Liver (tissue), 8 donors: ENCODE measurements at regions not wholly inside any gene's neighbourhood (a gene's known extent, or its start where the extent isn't known, plus 50 kb on each side); places are given as distances from the start of the nearest gene placed in this dataset.

Experiments used
- DNase-seq: peaks from one replicate; pipeline ENCODE4 v3.0.0-alpha.2; 2017; ENCODE audit warnings: low spot score
- H3K27ac ChIP-seq, 2 donors: one replicate each; pipeline ENCODE4 v1.7.0; 2013; ENCODE audit warnings: inconsistent platforms in 2 of 2, low read length in 2 of 2, control low read depth in 1 of 2, low read depth in 1 of 2, mild to moderate bottlenecking in 1 of 2
- H3K27me3 ChIP-seq, 4 donors: one replicate each; pipeline versions ENCODE4 v1.6.1 to v1.7.0; 2013; ENCODE audit warnings: low read length in 3 of 4, inconsistent platforms in 1 of 4, mild to moderate bottlenecking in 1 of 4, moderate library complexity in 1 of 4; ENCODE audit not compliant: control insufficient read depth in 4 of 4, insufficient read depth in 4 of 4
- H3K36me3 ChIP-seq, 4 donors: one replicate each; pipeline versions ENCODE4 v1.6.1 to v1.7.0; 2013; ENCODE audit warnings: low read length in 3 of 4, mild to moderate bottlenecking in 3 of 4, low read depth in 1 of 4, moderate library complexity in 1 of 4; ENCODE audit not compliant: control insufficient read depth in 4 of 4, insufficient read depth in 3 of 4
- H3K4me1 ChIP-seq, 4 donors: one replicate each; pipeline versions ENCODE4 v1.6.1 to v1.7.0; 2013; ENCODE audit warnings: low read length in 3 of 4, mild to moderate bottlenecking in 3 of 4, moderate library complexity in 1 of 4; ENCODE audit not compliant: control insufficient read depth in 4 of 4, insufficient read depth in 4 of 4
- H3K4me3 ChIP-seq, 3 donors: one replicate each; pipeline versions ENCODE4 v1.6.1 to v1.7.0; 2013; ENCODE audit warnings: low read length in 3 of 3, control low read depth in 1 of 3, low read depth in 1 of 3, mild to moderate bottlenecking in 1 of 3
- H3K9ac ChIP-seq, 2 donors: one replicate each; pipeline ENCODE4 v1.7.0; 2013; ENCODE audit warnings: low read length in 2 of 2, mild to moderate bottlenecking in 2 of 2, moderate library complexity in 2 of 2, control low read depth in 1 of 2, low read depth in 1 of 2
- H3K9me3 ChIP-seq, 4 donors: one replicate each; pipeline versions ENCODE4 v1.6.1 to v1.7.0; 2013; ENCODE audit warnings: low read length in 3 of 4; ENCODE audit not compliant: control insufficient read depth in 4 of 4
- EGR1 ChIP-seq, 2 donors: IDR thresholded peaks; 2 replicates each; pipeline ENCODE4 v1.6.1; 2016 to 2018; ENCODE audit warnings: antibody characterized with exemption in 2 of 2, low read depth in 2 of 2
- FOXA1 ChIP-seq: IDR thresholded peaks from 2 replicates; pipeline ENCODE4 v1.6.1; 2016; ENCODE audit warnings: antibody characterized with exemption
- FOXA2 ChIP-seq: IDR thresholded peaks from 2 replicates; pipeline ENCODE4 v1.6.1; 2016; ENCODE audit warnings: antibody characterized with exemption
- GABPA ChIP-seq, 2 donors: IDR thresholded peaks in 1 of 2; conservative IDR thresholded peaks in 1 of 2; 2 replicates each; pipeline ENCODE4 v1.6.1; 2016; ENCODE audit warnings: antibody characterized with exemption in 2 of 2, mild to moderate bottlenecking in 1 of 2, moderate library complexity in 1 of 2
- HNF4A ChIP-seq, 2 donors: conservative IDR thresholded peaks; 2 replicates each; pipeline ENCODE4 v1.6.1; 2016; ENCODE audit warnings: antibody characterized with exemption in 2 of 2, mild to moderate bottlenecking in 2 of 2
- HNF4G ChIP-seq: IDR thresholded peaks from 2 replicates; pipeline ENCODE4 v1.6.1; 2016; ENCODE audit warnings: antibody characterized with exemption
- JUND ChIP-seq, 2 donors: IDR thresholded peaks; 2 replicates each; pipeline ENCODE4 v1.6.1; 2016; ENCODE audit warnings: antibody characterized with exemption in 2 of 2
- NR2F2 ChIP-seq: IDR thresholded peaks from 2 replicates; pipeline ENCODE4 v1.6.1; 2016; ENCODE audit warnings: antibody characterized with exemption
- RAD21 ChIP-seq, 2 donors: IDR thresholded peaks; 2 replicates each; pipeline ENCODE4 v1.6.1; 2016; ENCODE audit warnings: antibody characterized with exemption in 2 of 2, mild to moderate bottlenecking in 2 of 2
- RXRA ChIP-seq, 2 donors: IDR thresholded peaks; 2 replicates each; pipeline ENCODE4 v1.6.1; 2017 to 2018; ENCODE audit warnings: antibody characterized with exemption in 2 of 2, mild to moderate bottlenecking in 1 of 2
- SP1 ChIP-seq: IDR thresholded peaks from 2 replicates; pipeline ENCODE4 v1.6.1; 2018; ENCODE audit warnings: antibody characterized with exemption, mild to moderate bottlenecking
- TAF1 ChIP-seq: conservative IDR thresholded peaks from 2 replicates; pipeline ENCODE4 v1.6.1; 2016; ENCODE audit warnings: antibody characterized with exemption, mild to moderate bottlenecking
- YY1 ChIP-seq: IDR thresholded peaks from 2 replicates; pipeline ENCODE4 v1.6.1; 2016; ENCODE audit warnings: antibody characterized with exemption, mild to moderate bottlenecking
- WGBS: extraction: QIAGEN DNeasy Blood & Tissue Kit; methylation state at CpG from one replicate; pipeline ENCODE4 v1.1.7; 2013; 5-methylcytosine and 5-hydroxymethylcytosine counted together
- TF ChIP-seq, protein P1 (sequence below): fragments of 150-350 bp; IDR thresholded peaks from 2 replicates; pipeline ENCODE4 v1.5.1; 2017; ENCODE audit warnings: improper control_type of control experiment, low read depth, low read length; ENCODE audit not compliant: missing input control
- TF ChIP-seq, protein P2 (sequence below): IDR thresholded peaks from 2 replicates; pipeline ENCODE4 v1.6.1; 2016; ENCODE audit warnings: antibody characterized with exemption
- TF ChIP-seq, protein P3 (sequence below): IDR thresholded peaks from 2 replicates; pipeline ENCODE4 v1.6.1; 2016; ENCODE audit warnings: antibody characterized with exemption
- TF ChIP-seq, protein P4 (sequence below): IDR thresholded peaks from 2 replicates; pipeline ENCODE4 v1.6.1; 2016; ENCODE audit warnings: antibody characterized with exemption, mild to moderate bottlenecking
- TF ChIP-seq, protein P5 (sequence below): IDR thresholded peaks from 2 replicates; pipeline ENCODE4 v1.6.1; 2016; ENCODE audit warnings: antibody characterized with exemption
- donor health status: healthy.
- donor health status: healthy.
- donor health status: healthy.
- donor health status: healthy.
- donor health status: healthy.

DNA sequence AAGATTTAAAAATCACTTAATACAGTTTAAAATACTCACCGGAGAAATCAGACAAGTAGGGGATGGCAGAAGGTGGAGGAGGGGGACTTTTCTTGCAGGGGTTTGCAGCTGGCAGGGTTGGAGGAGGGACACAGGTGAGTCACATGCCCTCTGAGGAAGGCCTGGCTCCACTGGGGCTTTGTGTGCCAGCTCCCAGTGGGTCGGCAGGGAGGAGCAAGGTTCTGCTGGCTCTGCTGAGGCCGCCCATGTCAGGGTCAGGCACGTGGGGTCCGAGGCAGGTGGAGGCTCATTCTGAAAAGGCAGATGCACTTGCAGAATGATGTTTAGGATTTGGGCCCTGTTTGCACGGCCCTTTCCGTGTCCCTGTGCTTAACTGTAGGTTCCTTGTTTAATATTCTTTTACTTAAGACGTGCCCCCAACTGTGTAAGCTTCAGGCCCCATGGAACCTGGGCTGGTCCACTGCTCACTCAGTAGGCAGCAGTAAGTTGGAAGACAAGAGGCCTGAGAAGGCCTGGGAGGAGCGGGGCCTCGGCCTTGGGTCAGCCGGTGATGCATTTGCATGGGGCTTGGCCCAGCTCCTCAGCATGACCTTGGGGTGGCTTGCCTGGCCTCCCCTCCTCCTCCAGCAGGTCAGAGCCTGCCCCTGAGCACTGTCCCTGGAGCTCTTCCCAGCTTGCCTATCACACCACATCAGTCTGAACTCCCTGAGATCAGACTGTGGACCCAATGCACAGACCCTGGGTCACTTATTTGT lies 141.0 kb downstream of the GLI2 start:
- H3K36me3 ChIP-seq, result no peaks in the 10 kb centered on the region
- no peak overlapping the region for H3K9ac ChIP-seq
- TF ChIP-seq NR2F2 (no peak), JUND (IDR thresholded peaks at IDR 0.05) (no peak), HNF4A (conservative IDR thresholded peaks at IDR 0.05) (no peak), GABPA (IDR thresholded peaks at IDR 0.05 in 1 of 2, conservative IDR thresholded peaks at IDR 0.05 in 1 of 2) (no peak), TAF1 (no peak)
- TF ChIP-seq, protein P1, sequence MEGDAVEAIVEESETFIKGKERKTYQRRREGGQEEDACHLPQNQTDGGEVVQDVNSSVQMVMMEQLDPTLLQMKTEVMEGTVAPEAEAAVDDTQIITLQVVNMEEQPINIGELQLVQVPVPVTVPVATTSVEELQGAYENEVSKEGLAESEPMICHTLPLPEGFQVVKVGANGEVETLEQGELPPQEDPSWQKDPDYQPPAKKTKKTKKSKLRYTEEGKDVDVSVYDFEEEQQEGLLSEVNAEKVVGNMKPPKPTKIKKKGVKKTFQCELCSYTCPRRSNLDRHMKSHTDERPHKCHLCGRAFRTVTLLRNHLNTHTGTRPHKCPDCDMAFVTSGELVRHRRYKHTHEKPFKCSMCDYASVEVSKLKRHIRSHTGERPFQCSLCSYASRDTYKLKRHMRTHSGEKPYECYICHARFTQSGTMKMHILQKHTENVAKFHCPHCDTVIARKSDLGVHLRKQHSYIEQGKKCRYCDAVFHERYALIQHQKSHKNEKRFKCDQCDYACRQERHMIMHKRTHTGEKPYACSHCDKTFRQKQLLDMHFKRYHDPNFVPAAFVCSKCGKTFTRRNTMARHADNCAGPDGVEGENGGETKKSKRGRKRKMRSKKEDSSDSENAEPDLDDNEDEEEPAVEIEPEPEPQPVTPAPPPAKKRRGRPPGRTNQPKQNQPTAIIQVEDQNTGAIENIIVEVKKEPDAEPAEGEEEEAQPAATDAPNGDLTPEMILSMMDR, result no peak
- TF ChIP-seq, protein P2, sequence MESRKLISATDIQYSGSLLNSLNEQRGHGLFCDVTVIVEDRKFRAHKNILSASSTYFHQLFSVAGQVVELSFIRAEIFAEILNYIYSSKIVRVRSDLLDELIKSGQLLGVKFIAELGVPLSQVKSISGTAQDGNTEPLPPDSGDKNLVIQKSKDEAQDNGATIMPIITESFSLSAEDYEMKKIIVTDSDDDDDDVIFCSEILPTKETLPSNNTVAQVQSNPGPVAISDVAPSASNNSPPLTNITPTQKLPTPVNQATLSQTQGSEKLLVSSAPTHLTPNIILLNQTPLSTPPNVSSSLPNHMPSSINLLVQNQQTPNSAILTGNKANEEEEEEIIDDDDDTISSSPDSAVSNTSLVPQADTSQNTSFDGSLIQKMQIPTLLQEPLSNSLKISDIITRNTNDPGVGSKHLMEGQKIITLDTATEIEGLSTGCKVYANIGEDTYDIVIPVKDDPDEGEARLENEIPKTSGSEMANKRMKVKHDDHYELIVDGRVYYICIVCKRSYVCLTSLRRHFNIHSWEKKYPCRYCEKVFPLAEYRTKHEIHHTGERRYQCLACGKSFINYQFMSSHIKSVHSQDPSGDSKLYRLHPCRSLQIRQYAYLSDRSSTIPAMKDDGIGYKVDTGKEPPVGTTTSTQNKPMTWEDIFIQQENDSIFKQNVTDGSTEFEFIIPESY, result no peak
- TF ChIP-seq, protein P3, sequence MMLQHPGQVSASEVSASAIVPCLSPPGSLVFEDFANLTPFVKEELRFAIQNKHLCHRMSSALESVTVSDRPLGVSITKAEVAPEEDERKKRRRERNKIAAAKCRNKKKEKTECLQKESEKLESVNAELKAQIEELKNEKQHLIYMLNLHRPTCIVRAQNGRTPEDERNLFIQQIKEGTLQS, result no peak
- H3K27ac ChIP-seq, result no peak overlapping the region
- H3K4me1 ChIP-seq, result no peaks in the 10 kb centered on the region
- WGBS, result 88% methylated on average over 11 of the region's 11 CpGs
- no peaks in the 10 kb centered on the region for H3K9me3 ChIP-seq
- H3K4me3 ChIP-seq, result no peak overlapping the region
- H3K27me3 ChIP-seq, result peaks cover 0 to 5% (median 0%) of the 10 kb centered on the region in 4 donors
- DNase-seq, result no peak

DNA sequence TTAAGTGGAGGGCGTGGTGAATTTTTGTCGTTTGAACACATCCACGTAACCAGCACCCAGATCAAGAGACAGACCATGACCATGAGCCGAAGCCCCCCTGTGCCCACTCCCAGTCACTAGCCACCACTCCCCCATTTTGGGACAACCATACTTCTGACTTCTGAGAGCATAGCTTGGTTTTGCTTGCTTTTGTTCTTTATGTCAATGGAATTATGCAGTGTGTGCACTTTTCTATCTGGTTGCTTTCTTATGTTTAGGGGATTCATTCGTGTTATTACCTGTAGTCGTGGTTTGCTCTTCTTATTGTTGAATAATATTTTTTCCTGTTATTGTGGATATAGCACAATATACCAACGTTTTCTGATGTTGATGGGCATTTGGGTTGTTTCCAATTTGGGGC lies 141.7 kb downstream of the GLI2 start:
- WGBS, result 84% methylated on average over 7 of the region's 7 CpGs
- Histone ChIP-seq H3K9ac (no peak overlapping the region), H3K27me3 (peaks cover 0 to 5% (median 0%) of the 10 kb centered on the region in 4 donors), H3K9me3 (no peaks in the 10 kb centered on the region), H3K4me3 (no peak overlapping the region), H3K27ac (no peak overlapping the region), H3K36me3 (no peaks in the 10 kb centered on the region), H3K4me1 (no peaks in the 10 kb centered on the region)
- no peak for DNase-seq
- TF ChIP-seq GABPA (IDR thresholded peaks at IDR 0.05 in 1 of 2, conservative IDR thresholded peaks at IDR 0.05 in 1 of 2), result no peak
- no peak for TF ChIP-seq TAF1
- TF ChIP-seq SP1, result no peak
- no peak for TF ChIP-seq FOXA1
- no peak for TF ChIP-seq NR2F2
- no peak for TF ChIP-seq JUND (IDR thresholded peaks at IDR 0.05)
- TF ChIP-seq YY1, result no peak
- TF ChIP-seq, protein P2, result no peak
- no peak for TF ChIP-seq HNF4G
- TF ChIP-seq RAD21 (IDR thresholded peaks at IDR 0.05), result no peak
- no peak for TF ChIP-seq EGR1 (IDR thresholded peaks at IDR 0.05; ENCODE audit: low read depth in 2 of 2)
- TF ChIP-seq, protein P4, sequence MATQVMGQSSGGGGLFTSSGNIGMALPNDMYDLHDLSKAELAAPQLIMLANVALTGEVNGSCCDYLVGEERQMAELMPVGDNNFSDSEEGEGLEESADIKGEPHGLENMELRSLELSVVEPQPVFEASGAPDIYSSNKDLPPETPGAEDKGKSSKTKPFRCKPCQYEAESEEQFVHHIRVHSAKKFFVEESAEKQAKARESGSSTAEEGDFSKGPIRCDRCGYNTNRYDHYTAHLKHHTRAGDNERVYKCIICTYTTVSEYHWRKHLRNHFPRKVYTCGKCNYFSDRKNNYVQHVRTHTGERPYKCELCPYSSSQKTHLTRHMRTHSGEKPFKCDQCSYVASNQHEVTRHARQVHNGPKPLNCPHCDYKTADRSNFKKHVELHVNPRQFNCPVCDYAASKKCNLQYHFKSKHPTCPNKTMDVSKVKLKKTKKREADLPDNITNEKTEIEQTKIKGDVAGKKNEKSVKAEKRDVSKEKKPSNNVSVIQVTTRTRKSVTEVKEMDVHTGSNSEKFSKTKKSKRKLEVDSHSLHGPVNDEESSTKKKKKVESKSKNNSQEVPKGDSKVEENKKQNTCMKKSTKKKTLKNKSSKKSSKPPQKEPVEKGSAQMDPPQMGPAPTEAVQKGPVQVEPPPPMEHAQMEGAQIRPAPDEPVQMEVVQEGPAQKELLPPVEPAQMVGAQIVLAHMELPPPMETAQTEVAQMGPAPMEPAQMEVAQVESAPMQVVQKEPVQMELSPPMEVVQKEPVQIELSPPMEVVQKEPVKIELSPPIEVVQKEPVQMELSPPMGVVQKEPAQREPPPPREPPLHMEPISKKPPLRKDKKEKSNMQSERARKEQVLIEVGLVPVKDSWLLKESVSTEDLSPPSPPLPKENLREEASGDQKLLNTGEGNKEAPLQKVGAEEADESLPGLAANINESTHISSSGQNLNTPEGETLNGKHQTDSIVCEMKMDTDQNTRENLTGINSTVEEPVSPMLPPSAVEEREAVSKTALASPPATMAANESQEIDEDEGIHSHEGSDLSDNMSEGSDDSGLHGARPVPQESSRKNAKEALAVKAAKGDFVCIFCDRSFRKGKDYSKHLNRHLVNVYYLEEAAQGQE, result no peak
- TF ChIP-seq, protein P5, sequence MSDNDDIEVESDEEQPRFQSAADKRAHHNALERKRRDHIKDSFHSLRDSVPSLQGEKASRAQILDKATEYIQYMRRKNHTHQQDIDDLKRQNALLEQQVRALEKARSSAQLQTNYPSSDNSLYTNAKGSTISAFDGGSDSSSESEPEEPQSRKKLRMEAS, result no peak
- TF ChIP-seq, protein P3, result no peak
- no peak for TF ChIP-seq RXRA (IDR thresholded peaks at IDR 0.05)
- TF ChIP-seq, protein P1, result no peak
- TF ChIP-seq FOXA2, result no peak
- TF ChIP-seq HNF4A (conservative IDR thresholded peaks at IDR 0.05), result no peak
